D721Med (cell line): ENCODE measurements at regions not wholly inside any gene's neighbourhood (a gene's known extent, or its start where the extent isn't known, plus 50 kb on each side); places are given as distances from the start of the nearest gene placed in this dataset.
"Not testable (repeated sequence)": the region's sequence is repeated elsewhere in the genome, so short reads cannot be mapped to it uniquely, and the experiment has no call there.

Experiments
- DNase-seq: peaks from one replicate; pipeline ENCODE4 v3.0.0; 2011; ENCODE audit warnings: low spot score; ENCODE audit not compliant: insufficient read length
- FAIRE-seq: peaks from 2 replicates; lab custom pipeline; 2011; peaks lifted over from hg19 to GRCh38; lab: Jason Lieb, UNC
- CTCF ChIP-seq: IDR thresholded peaks from 2 replicates; pipeline ENCODE4 v1.5.1; 2012; ENCODE audit warnings: mild to moderate bottlenecking, control low read depth; ENCODE audit not compliant: insufficient read depth; ENCODE audit errors: missing control alignments

DNA sequence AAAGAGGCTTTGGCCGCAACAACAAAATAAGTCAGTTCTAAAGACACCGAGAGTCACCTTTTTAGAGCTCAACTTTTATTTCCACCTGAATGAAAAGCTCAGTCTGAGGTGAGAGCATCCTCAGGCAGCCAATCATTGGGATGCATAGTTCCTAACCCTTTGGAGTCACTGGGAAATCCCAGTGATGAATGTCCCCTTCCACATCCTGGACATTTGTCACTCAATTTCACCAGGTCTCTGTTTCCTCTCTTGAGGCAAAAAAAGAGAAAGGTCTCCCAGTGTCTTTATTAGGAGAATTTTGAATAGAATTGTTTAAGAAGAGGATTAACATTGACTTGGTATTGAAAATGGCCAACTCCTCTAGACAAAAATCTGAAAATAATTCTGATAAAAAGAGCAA is 137.5 kb upstream of the SPRED1 start:
- FAIRE-seq (no peak), DNase-seq (no peak)
- no peak for TF ChIP-seq CTCF

DNA sequence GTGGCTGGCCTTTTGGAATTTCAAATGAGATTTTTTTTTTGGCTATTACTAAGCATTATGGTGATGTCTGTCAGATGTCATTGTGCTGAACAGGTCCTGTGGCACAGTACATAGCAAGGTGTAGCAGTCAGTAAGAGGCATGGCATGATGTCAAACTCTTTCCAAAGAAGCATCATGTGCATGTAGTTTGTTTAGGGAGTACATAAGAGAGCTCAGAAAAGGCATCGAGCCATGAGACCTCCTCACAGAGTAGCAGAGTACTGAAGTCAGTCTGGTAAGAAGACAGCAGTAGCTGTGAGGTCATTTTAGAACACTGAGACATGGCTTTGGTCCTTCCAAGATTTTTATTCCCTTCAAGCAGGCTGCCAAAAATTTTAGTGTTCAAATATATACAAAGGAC is 134.9 kb upstream of the SPRED1 start:
- FAIRE-seq (no peak), DNase-seq (no peak)
- no peak for TF ChIP-seq CTCF

GRCh38 chr15:38119865-38120264 is 132.8 kb upstream of the SPRED1 start:
- FAIRE-seq, DNase-seq: not testable (repeated sequence)

DNA sequence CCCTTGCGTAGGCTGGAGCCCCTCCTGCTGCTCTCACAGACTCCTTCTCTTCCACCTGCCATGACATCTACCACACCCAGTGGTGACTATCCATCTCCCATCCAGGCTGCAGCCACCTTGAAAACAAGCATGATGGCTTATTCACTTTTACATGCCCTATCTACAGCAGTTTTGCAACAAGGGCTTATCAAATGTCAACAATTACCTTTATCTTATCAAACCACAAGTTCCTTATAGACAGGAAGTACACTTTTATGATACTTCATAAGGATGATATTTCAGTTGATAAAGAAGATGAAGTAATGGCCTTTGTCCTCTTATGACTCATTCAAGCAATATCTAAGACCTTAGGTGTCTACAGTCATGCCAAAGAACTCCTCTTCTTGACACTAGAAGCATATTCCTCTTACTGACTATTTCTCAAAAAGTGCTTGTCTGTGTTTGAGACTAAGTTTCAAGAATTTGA is 125.3 kb upstream of the SPRED1 start:
- no peak for TF ChIP-seq CTCF
- DNase-seq, result no peak
- no peak for FAIRE-seq

GRCh38 chr15:38128341-38128781 is 124.3 kb upstream of the SPRED1 start:
- no peak for FAIRE-seq
- TF ChIP-seq CTCF, result no peak
- DNase-seq, result no peak

DNA sequence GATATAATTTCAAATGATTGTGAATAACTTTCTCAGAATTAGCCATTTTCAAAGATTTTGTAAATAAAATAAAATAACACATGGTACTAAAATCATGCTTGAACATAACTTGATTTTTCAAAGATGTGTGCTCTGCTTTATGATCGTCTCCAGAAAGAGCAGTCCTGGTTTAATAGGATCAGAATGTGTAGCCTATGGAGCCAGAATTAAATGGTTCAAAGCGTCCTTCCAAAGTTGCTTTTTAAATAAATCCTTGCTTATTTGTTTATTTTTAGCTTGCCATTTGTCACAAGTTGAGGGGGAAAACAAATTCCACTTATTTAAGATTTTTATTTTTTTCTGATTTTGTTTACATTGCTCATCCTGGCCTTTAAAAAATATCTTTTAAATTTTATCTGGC is 123.7 kb upstream of the SPRED1 start:
- TF ChIP-seq CTCF, result no peak
- FAIRE-seq, result no peak
- DNase-seq, result no peak

- TF ChIP-seq CTCF, result no peak
- FAIRE-seq (no peak), DNase-seq (no peak)
Measured at GRCh38 chr15:38129531-38130204, 123.0 kb upstream of the SPRED1 start.
